ENCODE measurements at regions not wholly inside any gene's neighbourhood (a gene's known extent, or its start where the extent isn't known, plus 50 kb on each side); places are given as distances from the start of the nearest gene placed in this dataset.
"Not testable (repeated sequence)": the region's sequence is repeated elsewhere in the genome, so short reads cannot be mapped to it uniquely, and the experiment has no call there.

DNA sequence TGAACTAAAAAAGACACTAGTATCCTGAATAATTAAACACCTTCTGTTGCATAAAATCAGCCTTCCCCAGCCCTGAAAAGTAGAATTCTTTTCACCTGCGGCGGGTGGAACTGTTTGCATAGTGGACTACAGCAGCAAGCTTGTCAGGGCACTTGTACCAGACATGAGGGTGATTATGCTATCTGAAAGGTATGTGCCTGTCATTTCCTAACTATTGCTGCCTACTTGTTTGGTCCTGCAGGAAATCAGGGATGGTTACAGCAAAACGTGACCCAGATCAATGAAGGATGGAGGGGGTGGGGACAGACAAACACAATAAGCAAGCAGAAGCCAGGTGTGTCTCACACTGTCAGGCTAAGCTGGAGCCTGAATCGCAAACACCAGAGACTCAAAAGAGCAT is 385.6 kb downstream of the MLLT3 start:
- no peaks in the 10 kb centered on the region for H3K36me3 ChIP-seq
- H3K27me3 ChIP-seq (replicated peaks; ENCODE audit: insufficient read depth), result no peaks in the 10 kb centered on the region
- H3K4me3 ChIP-seq, result no peak overlapping the region
- DNase-seq (ENCODE audit: low spot score), result no peak
- TF ChIP-seq, protein P1, sequence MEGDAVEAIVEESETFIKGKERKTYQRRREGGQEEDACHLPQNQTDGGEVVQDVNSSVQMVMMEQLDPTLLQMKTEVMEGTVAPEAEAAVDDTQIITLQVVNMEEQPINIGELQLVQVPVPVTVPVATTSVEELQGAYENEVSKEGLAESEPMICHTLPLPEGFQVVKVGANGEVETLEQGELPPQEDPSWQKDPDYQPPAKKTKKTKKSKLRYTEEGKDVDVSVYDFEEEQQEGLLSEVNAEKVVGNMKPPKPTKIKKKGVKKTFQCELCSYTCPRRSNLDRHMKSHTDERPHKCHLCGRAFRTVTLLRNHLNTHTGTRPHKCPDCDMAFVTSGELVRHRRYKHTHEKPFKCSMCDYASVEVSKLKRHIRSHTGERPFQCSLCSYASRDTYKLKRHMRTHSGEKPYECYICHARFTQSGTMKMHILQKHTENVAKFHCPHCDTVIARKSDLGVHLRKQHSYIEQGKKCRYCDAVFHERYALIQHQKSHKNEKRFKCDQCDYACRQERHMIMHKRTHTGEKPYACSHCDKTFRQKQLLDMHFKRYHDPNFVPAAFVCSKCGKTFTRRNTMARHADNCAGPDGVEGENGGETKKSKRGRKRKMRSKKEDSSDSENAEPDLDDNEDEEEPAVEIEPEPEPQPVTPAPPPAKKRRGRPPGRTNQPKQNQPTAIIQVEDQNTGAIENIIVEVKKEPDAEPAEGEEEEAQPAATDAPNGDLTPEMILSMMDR (IDR thresholded peaks at IDR 0.05), result no peak
- ATAC-seq (ENCODE audit: insufficient number of reproducible peaks, low FRiP score, low read depth), result no peak
- H3K4me1 ChIP-seq (ENCODE audit: control insufficient read depth in 1 of 2, low read depth in 2 of 2), result no peaks in the 10 kb centered on the region
- H3K9me3 ChIP-seq, result no peaks in the 10 kb centered on the region
- no peak overlapping the region for H3K27ac ChIP-seq

DNA sequence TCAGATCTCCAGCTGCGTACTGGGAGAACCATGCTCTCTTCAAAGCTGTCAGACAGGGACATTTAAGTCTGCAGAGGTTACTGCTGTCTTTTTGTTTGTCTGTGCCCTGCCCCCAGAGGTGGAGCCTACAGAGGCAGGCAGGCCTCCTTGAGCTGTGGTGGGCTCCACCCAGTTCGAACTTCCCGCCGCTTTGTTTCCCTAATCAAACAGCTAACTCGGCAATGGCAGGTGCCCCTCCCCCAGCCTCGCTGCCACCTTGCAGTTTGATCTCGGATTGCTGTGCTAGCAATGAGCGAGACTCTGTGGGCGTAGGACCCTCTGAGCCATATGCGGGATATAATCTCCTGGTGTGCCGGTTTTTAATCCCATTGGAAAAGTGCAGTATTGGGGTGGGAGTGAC is 387.1 kb downstream of the MLLT3 start:
- H3K27ac ChIP-seq; DNase-seq (ENCODE audit: low spot score); H3K27me3 ChIP-seq (replicated peaks; ENCODE audit: insufficient read depth); H3K36me3 ChIP-seq; ATAC-seq (ENCODE audit: insufficient number of reproducible peaks, low FRiP score, low read depth); H3K4me1 ChIP-seq (ENCODE audit: control insufficient read depth in 1 of 2, low read depth in 2 of 2); H3K4me3 ChIP-seq; H3K9me3 ChIP-seq: not testable (repeated sequence)

DNA sequence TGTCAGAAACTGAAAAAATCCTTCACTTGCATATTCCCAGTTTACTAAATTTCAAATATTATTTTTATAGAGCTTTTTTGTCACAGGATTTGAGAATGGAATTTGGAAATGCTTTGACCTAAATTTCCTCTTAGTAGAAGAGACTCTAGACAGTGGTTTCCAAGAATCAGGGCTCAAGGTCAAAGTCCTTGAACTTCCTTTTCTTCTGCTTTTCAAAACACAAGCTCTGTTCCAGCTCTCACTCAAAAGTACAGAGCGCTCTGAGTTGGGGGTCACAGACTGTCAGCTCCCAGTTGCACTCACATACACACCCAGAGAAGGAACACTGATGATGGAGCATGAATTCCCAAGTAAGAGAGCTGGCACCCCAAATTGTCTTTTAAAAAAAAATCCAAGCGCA is 394.2 kb downstream of the MLLT3 start:
- ATAC-seq (ENCODE audit: insufficient number of reproducible peaks, low FRiP score, low read depth), result no peak
- Histone ChIP-seq H3K9me3 (no peaks in the 10 kb centered on the region), H3K4me1 (ENCODE audit: control insufficient read depth in 1 of 2, low read depth in 2 of 2) (no peaks in the 10 kb centered on the region), H3K4me3 (no peak overlapping the region), H3K27me3 (replicated peaks; ENCODE audit: insufficient read depth) (no peaks in the 10 kb centered on the region), H3K27ac (no peak overlapping the region), H3K36me3 (no peaks in the 10 kb centered on the region)
- TF ChIP-seq, protein P1 (IDR thresholded peaks at IDR 0.05), result no peak
- DNase-seq (ENCODE audit: low spot score), result no peak

DNA sequence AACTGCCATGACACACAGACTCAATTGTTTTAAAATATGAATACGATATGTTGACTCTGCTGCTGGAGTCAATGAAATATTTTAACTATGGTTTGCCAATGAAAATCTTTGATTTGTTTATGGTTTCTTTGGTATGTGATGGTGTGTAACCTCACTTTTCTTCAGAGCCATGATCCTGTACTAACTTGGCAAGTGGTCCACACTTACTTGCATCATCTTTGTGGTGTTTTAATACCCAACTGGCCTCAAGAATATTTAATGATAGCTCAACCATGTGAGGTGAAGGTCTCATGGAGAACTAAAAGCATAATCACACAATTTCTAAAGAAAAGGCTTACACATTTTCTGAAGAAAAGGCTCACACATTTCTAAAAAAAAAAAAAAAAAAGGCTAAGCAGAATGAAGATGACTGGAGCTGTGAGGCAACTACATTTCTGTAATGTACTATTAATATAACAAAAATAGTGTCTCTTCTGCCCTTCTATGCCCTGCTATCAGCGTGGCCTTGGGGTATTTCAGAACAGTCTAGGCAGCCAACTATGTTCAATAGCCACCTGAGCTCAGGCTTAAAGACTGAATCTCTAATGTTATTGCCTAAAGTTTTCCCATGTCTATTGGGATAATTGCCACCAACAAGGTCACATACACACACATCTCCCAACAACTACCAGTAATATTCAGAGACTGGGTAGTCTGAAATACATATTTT is 395.0 kb downstream of the MLLT3 start:
- DNase-seq (ENCODE audit: low spot score) (no peak), ATAC-seq (ENCODE audit: insufficient number of reproducible peaks, low FRiP score, low read depth) (no peak)
- Histone ChIP-seq H3K27me3 (replicated peaks; ENCODE audit: insufficient read depth) (no peaks in the 10 kb centered on the region), H3K9me3 (no peaks in the 10 kb centered on the region), H3K4me1 (ENCODE audit: control insufficient read depth in 1 of 2, low read depth in 2 of 2) (no peaks in the 10 kb centered on the region), H3K4me3 (no peak overlapping the region), H3K27ac (no peak overlapping the region), H3K36me3 (no peaks in the 10 kb centered on the region)
- TF ChIP-seq, protein P1 (IDR thresholded peaks at IDR 0.05), result no peak

DNA sequence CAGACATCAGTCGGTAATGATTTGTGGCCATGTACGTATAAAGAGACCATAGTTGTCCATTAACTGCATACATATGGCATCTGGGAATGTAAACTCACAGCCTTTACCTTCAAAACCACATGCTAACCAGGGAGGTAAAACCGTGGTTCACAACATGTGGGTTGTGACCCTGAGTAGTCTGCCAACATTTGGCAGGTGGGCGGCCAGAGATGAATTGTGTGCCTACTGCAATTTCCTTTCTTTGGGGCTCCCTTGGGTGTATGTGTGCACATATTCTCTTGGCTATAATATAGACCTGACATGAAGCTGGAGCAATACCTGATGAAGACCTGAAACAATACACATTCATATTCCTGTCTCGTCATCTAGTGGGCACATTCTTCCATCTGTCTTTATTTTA is 396.0 kb downstream of the MLLT3 start:
- H3K9me3 ChIP-seq, result no peaks in the 10 kb centered on the region
- TF ChIP-seq, protein P1 (IDR thresholded peaks at IDR 0.05), result no peak
- H3K27ac ChIP-seq, result no peak overlapping the region
- no peaks in the 10 kb centered on the region for H3K36me3 ChIP-seq
- H3K4me3 ChIP-seq, result no peak overlapping the region
- ATAC-seq (ENCODE audit: insufficient number of reproducible peaks, low FRiP score, low read depth) (no peak), DNase-seq (ENCODE audit: low spot score) (no peak)
- H3K4me1 ChIP-seq (ENCODE audit: control insufficient read depth in 1 of 2, low read depth in 2 of 2), result no peaks in the 10 kb centered on the region
- H3K27me3 ChIP-seq (replicated peaks; ENCODE audit: insufficient read depth), result no peaks in the 10 kb centered on the region

DNA sequence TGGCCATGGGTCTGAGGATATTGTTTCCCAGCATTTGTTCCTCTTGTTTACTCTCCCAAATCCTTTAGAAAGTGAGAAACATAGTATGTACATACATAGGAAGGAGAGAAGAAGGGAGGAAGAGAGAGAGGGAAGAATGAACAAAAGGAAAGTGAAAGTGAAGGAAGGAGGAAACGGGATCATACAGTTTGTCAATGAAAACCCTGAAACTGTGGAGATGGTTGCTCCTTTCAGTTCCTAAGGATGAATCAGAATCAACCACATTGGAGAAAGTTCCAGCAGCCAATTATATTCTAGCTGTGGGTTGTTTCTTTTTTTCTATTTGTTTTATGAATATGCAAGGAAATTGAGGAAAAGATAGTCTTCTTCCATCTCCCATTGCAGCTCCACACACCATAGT is 396.5 kb downstream of the MLLT3 start:
- H3K27ac ChIP-seq, result no peak overlapping the region
- DNase-seq (ENCODE audit: low spot score), result no peak
- TF ChIP-seq, protein P1 (IDR thresholded peaks at IDR 0.05), result no peak
- no peak overlapping the region for H3K4me3 ChIP-seq
- H3K36me3 ChIP-seq, result no peaks in the 10 kb centered on the region
- ATAC-seq (ENCODE audit: insufficient number of reproducible peaks, low FRiP score, low read depth), result no peak
- no peaks in the 10 kb centered on the region for H3K27me3 ChIP-seq (replicated peaks; ENCODE audit: insufficient read depth)
- H3K4me1 ChIP-seq (ENCODE audit: control insufficient read depth in 1 of 2, low read depth in 2 of 2), result no peaks in the 10 kb centered on the region
- no peaks in the 10 kb centered on the region for H3K9me3 ChIP-seq
